HFF-Myc (cell line): ENCODE measurements at regions not wholly inside any gene's neighbourhood (a gene's known extent, or its start where the extent isn't known, plus 50 kb on each side); places are given as distances from the start of the nearest gene placed in this dataset.

ENCODE experiments used
- DNase-seq: peaks from one replicate; pipeline ENCODE4 v3.0.0-alpha.2; 2011; ENCODE audit warnings: low read depth; ENCODE audit errors: extremely low read depth
- H3K4me3 ChIP-seq: replicated peaks from 2 replicates; pipeline ENCODE4 v1.5.1; 2011; ENCODE audit warnings: low read depth, mild to moderate bottlenecking, control low read depth, low read length
- CTCF ChIP-seq: IDR thresholded peaks from 2 replicates; pipeline ENCODE4 v1.5.1; 2012; ENCODE audit warnings: mild to moderate bottlenecking, low read depth, low read length, control low read depth; ENCODE audit errors: missing control alignments

- H3K4me3 ChIP-seq: no peak overlapping the region
- no peak for DNase-seq
- TF ChIP-seq CTCF: no peak
Measured at GRCh38 chr4:67158666-67159065, 386.6 kb downstream of the CENPC start.

GRCh38 chr4:67152976-67153375, 392.3 kb downstream of the CENPC start:
- DNase-seq: no peak
- TF ChIP-seq CTCF: no peak
- H3K4me3 ChIP-seq: no peak overlapping the region

- no peak overlapping the region for H3K4me3 ChIP-seq
- TF ChIP-seq CTCF: no peak
- DNase-seq: no peak
Measured at GRCh38 chr4:67151376-67152343, 393.6 kb downstream of the CENPC start.

GRCh38 chr4:67141586-67141985, 403.7 kb downstream of the CENPC start:
- no peak for TF ChIP-seq CTCF
- no peak overlapping the region for H3K4me3 ChIP-seq
- DNase-seq: no peak

- H3K4me3 ChIP-seq: no peak overlapping the region
- TF ChIP-seq CTCF: no peak
- DNase-seq: no peak
Measured at GRCh38 chr4:67134616-67135015, 410.7 kb downstream of the CENPC start.

- no peak for DNase-seq
- no peak for TF ChIP-seq CTCF
- no peak overlapping the region for H3K4me3 ChIP-seq
Measured at GRCh38 chr4:67133162-67133561, 412.1 kb downstream of the CENPC start.
